Right lobe of liver (tissue), 6 donors: ENCODE measurements at regions not wholly inside any gene's neighbourhood (a gene's known extent, or its start where the extent isn't known, plus 50 kb on each side); places are given as distances from the start of the nearest gene placed in this dataset.
"Not testable (repeated sequence)": the region's sequence is repeated elsewhere in the genome, so short reads cannot be mapped to it uniquely, and the experiment has no call there.

Source experiments
- ATAC-seq, 4 donors: fragments of 200-7000 bp; cut with Tn5 transposase; one replicate each; pipeline ENCODE4 v1.9.1; 2020; ENCODE audit warnings: mild to moderate bottlenecking in 4 of 4, moderate library complexity in 4 of 4
- DNase-seq, 3 donors: peaks; one replicate each; pipeline ENCODE4 v3.0.0-alpha.2; 2020
- H3K27ac ChIP-seq, 3 donors: fragments of 200-600 bp; one replicate each; pipeline ENCODE4 v1.8.0; 2022
- H3K27me3 ChIP-seq, 2 donors: fragments of 200-600 bp; one replicate each; pipeline ENCODE4 v1.8.0; 2022
- H3K36me3 ChIP-seq, 4 donors: fragments of 200-600 bp; sonication (generic) in 1 of 4; one replicate each; pipeline versions ENCODE4 v1.5.1 to v1.8.0; 2017 to 2022; ENCODE audit warnings: control low read depth in 1 of 4
- H3K4me1 ChIP-seq, 4 donors: fragments of 200-600 bp; sonication (generic) in 1 of 4; one replicate each; pipeline versions ENCODE4 v1.5.1 to v1.8.0; 2017 to 2022; ENCODE audit warnings: control low read depth in 1 of 4
- H3K4me3 ChIP-seq, 3 donors: fragments of 200-600 bp; one replicate each; pipeline ENCODE4 v1.8.0; 2022
- H3K9me3 ChIP-seq, 4 donors: fragments of 200-600 bp; sonication (generic) in 1 of 4; one replicate each; pipeline versions ENCODE4 v1.5.1 to v1.8.0; 2017 to 2022; ENCODE audit warnings: control low read depth in 1 of 4
- CTCF ChIP-seq, 4 donors: fragments of 200-600 bp in 3 of 4; fragments of 450-650 bp in 1 of 4; IDR thresholded peaks; one replicate each; pipeline versions ENCODE4 v1.5.1 to v1.8.0; 2016 to 2022; ENCODE audit warnings: antibody characterized with exemption in 4 of 4, mild to moderate bottlenecking in 2 of 4
- POLR2A ChIP-seq: fragments of 450-650 bp; IDR thresholded peaks from one replicate; pipeline ENCODE4 v1.6.1; 2017; ENCODE audit warnings: antibody characterized with exemption, mild to moderate bottlenecking
- WGBS: methylation state at CpG from one replicate; pipeline ENCODE4 v1.1.6; 2018; ENCODE audit warnings: low coverage, low lambda C conversion rate; ENCODE audit not compliant: insufficient coverage; ENCODE audit errors: missing lambda C conversion rate; 5-methylcytosine and 5-hydroxymethylcytosine counted together
- intact Hi-C, 2 donors: fragments of 100-400 bp; cut with DNase I; formaldehyde crosslinking; loops; one replicate each; pipeline versions ENCODE4 v1.11.2 to v1.14.1; 2022
- donor health status: DM: no; HTN: yes; CAD: no.
- donor health status: DM: no; HTN: no; CAD: no.
- donor health status: DM: no; HTN: no; CAD: no.
- donor health status: DM: no; HTN: yes; CAD: no.
- donor health status: DM: no; HTN: yes; CAD: no.

- no peaks in the 10 kb centered on the region for H3K27me3 ChIP-seq
- ATAC-seq = no peak
- H3K4me3 ChIP-seq = no peak overlapping the region
- no peaks in the 10 kb centered on the region for H3K4me1 ChIP-seq
- no peak overlapping the region for H3K27ac ChIP-seq
- intact Hi-C loops = no loop called here
- no peaks in the 10 kb centered on the region for H3K36me3 ChIP-seq
- DNase-seq = no peak
- TF ChIP-seq POLR2A (no peak), CTCF (IDR thresholded peaks at IDR 0.05) (no peak)
- WGBS = 80% methylated on average over 6 of the region's 7 CpGs
- no peaks in the 10 kb centered on the region for H3K9me3 ChIP-seq
Measured at GRCh38 chr16:87037012-87037411, 280.2 kb downstream of the C16orf95 start.

- WGBS = 34% methylated on average over 2 of the region's 3 CpGs
- H3K4me3 ChIP-seq, H3K4me1 ChIP-seq, intact Hi-C loops, H3K36me3 ChIP-seq, ATAC-seq, H3K27me3 ChIP-seq, H3K27ac ChIP-seq, DNase-seq, H3K9me3 ChIP-seq: not testable (repeated sequence)
Measured at GRCh38 chr16:87038528-87038927, 278.7 kb downstream of the C16orf95 start.

GRCh38 chr16:87040169-87041117 is 276.7 kb downstream of the C16orf95 start:
- no peak for DNase-seq
- no peaks in the 10 kb centered on the region for H3K4me1 ChIP-seq
- no peaks in the 10 kb centered on the region for H3K27me3 ChIP-seq
- no peaks in the 10 kb centered on the region for H3K9me3 ChIP-seq
- no peak for TF ChIP-seq POLR2A
- no peak for TF ChIP-seq CTCF (IDR thresholded peaks at IDR 0.05)
- 71% methylated on average over 6 of the region's 15 CpGs for WGBS
- no peak overlapping the region for H3K4me3 ChIP-seq
- H3K27ac ChIP-seq = no peak overlapping the region
- no peaks in the 10 kb centered on the region for H3K36me3 ChIP-seq
- intact Hi-C loops = no loop called here
- ATAC-seq = no peak

- 70% methylated on average over 16 of the region's 16 CpGs for WGBS
- ATAC-seq (no peak), DNase-seq (no peak)
- no peaks in the 10 kb centered on the region for H3K4me1 ChIP-seq
- H3K27me3 ChIP-seq = no peaks in the 10 kb centered on the region
- H3K36me3 ChIP-seq = no peaks in the 10 kb centered on the region
- no peaks in the 10 kb centered on the region for H3K9me3 ChIP-seq
- no peak overlapping the region for H3K4me3 ChIP-seq
- H3K27ac ChIP-seq = no peak overlapping the region
- TF ChIP-seq POLR2A (no peak), CTCF (IDR thresholded peaks at IDR 0.05) (no peak)
- intact Hi-C loops = no loop called here
Measured at GRCh38 chr16:87041286-87041685, 275.9 kb downstream of the C16orf95 start.

- WGBS = 41% methylated on average over 6 of the region's 20 CpGs
- Histone ChIP-seq H3K4me1 (no peaks in the 10 kb centered on the region), H3K27ac (no peak overlapping the region), H3K9me3 (no peaks in the 10 kb centered on the region), H3K27me3 (no peaks in the 10 kb centered on the region), H3K4me3 (no peak overlapping the region), H3K36me3 (no peaks in the 10 kb centered on the region)
- ATAC-seq = peak in 2 of 4 donors; percentile 11 to 26
- no peak for DNase-seq
- intact Hi-C loops = no loop called here
- no peak for TF ChIP-seq POLR2A
- TF ChIP-seq CTCF (IDR thresholded peaks at IDR 0.05) = no peak
Measured at GRCh38 chr16:87042551-87043230, 274.5 kb downstream of the C16orf95 start.
